ENCODE measurements at regions not wholly inside any gene's neighbourhood (a gene's known extent, or its start where the extent isn't known, plus 50 kb on each side); places are given as distances from the start of the nearest gene placed in this dataset.
"Not testable (repeated sequence)": the region's sequence is repeated elsewhere in the genome, so short reads cannot be mapped to it uniquely, and the experiment has no call there.

DNA sequence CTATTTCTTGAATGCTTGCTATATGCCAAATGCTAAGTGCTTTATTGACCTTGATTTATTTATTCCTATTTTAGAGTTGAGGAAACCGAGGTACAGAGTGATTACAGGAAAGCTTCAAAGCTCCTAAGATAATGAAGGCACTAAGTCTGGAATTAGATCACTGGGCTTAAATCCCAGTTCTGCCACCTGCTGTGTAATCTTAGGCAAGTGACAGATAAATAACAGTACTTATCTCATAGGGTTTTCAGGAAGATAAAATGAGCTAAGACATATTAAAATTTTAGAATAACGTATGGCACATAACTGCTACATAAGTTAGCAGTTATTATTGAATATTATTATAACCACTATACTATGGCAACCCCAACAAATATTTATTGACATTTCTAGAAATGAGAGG lies 843.8 kb downstream of the DTWD2 start:
- no peak for DNase-seq

DNA sequence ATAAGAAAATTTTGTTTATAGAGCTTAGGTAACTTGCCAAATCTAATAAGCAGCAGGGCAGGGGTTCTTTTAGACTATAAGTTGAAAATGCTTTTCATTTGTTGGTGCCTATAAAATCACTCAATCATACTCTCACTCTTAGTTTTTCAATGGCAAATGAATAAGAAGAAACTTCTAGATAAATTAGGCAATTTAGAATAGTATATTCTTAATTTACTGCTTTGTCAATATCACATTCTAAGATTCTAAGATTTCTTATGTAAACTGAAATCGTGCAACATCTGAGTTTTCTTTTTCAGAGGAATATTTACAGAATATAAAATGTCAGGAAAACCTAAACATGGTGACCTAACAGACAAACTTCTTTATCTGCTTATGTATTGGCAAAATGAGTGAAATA lies 849.0 kb downstream of the DTWD2 start:
- no peak for DNase-seq

DNA sequence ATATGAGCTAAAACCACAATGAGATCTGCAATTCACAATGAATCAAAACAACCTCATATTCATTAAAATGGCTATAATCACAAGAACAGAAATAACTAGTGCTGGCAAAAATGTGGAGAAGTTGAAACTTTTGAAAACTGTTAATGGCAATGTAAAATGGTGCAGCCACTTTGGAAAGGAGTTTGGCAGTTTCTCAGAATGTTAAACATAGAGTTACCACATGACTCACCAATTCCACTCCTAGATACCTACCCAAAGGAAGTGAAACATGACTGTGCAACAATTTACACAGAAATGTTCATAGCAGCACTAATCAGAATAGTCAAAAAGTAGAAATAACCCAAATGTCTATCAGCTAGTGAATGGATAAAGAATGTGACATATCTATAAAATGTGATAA lies 862.2 kb downstream of the DTWD2 start:
- DNase-seq = no peak

DNA sequence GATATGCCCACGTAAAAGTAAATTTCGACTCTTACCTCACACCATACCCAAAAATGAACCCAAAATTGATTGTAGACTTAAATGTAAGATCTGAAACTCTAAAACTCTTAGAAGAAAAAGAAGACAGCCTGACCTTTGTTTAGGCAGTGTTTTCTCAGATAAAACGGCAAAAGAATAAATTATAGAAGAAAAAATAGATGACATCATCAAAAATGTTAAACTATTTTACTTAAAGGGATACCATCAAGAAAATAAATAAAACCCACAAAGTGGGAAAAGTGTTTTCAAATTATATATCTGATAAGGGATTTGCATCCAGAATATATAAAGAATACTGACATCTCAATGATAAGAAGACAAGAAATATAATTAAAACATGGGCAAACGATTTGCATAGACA lies 862.7 kb downstream of the DTWD2 start:
- DNase-seq = no peak

DNA sequence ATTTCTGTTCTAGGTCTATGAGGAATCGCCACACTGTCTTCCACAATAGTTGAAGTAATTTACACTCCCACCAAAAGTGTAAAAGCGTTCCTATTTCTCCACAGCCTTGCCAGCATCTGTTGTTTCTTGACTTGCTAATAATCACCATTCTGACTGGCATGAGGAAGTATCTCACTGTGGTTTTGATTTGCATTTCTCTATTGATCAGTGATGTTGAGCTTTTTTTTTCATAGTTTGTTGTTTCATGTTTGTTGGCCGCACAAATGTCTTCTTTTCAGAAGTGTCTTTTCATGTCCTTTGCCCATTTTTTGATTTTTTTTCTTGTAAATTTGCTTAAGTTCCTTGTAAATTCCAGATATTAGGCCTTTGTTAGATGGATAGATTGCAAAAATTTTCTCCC lies 867.1 kb downstream of the DTWD2 start:
- DNase-seq = no peak

DNA sequence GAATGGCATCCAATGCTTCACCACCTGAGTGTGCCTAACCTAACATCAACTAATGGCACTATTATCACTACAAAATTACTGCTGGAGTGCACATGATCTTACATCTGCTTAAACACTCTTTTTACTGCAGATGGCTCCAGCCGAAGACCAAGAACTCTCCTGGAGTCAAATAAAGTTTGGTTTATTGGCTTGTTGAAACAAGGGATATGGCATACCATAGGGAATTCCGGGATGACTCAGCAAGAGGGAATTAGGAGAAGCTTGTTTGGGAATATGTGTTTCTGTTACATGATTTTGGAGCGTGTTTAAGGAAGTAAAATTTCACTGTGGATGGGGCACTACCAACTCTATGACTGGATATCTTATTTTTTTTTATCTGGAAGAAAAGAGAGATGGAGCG lies 872.6 kb downstream of the DTWD2 start:
- DNase-seq = no peak

DNA sequence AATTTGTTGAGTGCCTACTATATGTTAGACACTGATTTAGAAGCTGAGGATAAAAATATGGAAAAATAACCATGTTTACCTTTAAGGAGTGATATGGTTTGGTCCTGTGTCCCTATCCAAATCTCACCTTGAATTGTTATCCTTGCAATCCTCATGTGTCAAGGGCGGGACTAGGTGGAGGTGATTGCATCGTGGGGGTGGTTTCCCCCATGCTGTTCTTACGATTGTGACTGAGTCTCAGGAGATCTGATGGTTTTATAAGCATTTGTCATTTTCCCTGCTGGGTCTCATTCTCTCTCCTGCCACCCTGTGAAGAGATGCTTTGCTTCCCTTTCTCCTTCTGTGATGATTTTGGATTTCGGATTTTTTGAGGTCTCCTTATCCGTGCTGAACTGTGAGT lies 876.4 kb downstream of the DTWD2 start:
- DNase-seq = no peak

DNA sequence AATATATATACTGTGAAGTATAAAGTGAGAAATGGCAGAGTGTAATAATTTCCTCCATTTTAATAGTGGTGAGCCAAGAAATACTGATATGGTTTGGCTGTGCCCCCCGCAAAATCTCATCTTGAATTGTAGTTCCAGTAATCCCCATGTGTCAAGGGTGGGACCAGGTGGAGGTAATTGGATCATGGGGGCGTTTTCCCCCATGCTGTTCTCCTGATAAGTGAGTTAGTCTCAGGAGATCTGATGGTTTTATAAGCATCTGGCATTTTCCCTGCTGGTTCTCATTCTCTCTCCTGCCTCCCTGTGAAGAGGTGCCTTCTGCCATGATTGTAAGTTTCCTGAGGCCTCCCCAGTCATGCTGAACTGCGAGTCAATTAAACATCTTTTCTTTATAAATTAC lies 881.1 kb downstream of the DTWD2 start:
- DNase-seq = not testable (repeated sequence)

DNA sequence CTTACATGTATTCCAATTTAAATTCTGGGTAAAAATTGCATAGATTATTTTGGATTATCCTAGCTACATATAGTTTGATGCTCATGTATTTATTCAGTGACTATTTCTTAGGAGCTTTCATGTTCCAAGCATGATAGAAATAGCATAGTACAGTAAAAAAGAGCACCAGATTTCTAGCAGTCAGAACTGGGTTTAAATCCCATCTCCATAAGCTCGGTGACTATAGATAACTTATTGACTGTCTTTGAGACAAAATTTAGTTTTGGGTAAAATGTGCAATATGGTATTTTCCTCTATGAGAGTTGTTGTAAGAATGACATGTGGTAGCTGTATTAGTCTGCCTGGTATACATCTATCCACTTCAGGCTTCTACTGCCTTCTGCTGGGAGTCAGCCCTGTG lies 889.6 kb downstream of the DTWD2 start:
- no peak for DNase-seq

DNA sequence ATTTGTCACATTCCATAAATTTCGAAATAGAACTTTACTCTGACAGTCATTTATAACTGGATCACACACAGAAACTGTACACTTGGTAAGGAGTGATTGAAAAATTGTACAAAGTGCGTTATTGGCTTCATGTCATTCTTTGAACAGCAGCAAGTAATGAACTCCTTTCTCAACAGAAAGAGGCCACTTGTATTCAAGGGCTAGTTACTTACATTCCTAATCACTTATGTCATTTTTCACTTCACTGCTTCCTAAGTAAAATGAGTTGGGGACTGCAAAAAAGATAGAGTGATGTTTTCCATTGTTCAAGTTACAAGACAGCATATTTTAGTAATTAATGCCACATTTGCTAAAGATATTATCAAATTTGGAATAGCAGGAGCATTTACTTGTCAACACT lies 893.2 kb downstream of the DTWD2 start:
- no peak for DNase-seq

DNA sequence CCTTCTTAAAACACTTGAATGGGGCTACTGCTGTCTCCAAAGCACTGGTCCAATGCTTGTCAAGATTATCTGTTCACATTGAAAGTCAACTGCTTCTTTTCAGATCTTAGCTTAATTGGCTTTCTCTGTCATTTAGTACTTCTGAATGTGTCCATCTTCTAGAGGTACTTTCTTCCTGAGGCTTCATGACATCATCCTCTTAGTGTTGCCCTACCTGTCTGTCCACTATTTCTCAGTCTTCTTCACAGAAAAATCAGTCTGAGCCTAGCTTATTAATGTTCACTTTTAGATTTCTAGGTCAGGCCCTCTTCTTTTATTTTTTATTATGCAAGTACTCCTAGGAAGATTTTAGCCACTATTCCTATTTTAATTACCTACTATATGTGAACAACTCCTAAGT lies 899.9 kb downstream of the DTWD2 start:
- no peak for DNase-seq

DNA sequence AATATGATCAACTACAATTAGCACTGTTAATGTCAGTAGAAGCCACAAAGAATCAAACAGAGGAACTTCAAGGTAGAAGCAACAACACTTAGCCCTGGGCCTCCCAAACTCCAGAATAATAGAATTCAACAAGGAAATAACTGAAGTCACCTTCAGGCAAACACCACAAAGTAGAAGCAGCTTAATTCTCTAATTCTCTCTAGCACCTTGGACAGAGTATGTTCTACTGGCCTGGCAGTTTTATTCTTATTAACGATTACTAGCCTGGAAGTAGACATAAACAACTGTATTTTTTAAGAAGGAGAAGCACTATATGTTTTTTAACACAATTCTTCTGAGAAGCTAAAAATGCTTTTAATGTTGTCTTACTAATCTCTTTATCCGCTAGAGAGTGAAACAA lies 911.9 kb downstream of the DTWD2 start:
- no peak for DNase-seq

DNA sequence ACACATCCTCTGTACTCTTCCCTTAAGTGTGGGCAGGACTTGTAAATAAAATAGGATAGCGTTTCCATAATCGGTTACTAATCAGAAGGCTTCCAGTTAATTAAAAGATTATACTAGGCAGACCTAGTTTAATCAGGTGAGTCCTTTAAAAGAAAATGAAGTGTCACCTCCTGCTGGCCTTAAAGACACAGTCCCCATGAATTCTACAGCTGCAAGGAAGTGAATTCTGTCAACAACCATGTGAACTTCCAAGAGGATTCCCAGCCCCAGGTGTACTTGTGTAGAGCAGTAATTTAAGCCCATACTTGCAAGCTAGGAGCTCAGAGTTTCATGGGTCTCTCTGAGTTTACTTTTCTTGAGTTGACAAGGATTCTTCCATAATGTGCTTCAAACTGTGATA lies 918.3 kb downstream of the DTWD2 start:
- no peak for DNase-seq

DNA sequence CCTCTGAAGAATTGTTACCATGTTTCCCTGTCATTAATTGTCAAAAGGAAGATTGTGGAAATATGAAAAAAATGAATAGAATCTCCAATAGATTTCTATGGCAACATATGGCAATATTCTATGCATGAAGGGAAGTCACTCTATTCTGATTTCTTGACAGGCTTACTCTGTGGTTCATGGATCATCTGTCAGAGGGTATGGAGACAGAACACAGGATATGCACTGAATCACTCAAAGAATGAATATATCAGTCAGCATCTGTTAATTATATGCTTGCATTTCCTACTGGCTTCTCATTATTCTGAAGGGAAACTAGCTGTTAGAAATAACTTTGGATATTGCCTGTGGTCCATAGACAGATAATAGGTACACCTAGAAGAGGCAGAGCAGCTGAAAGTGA lies 918.9 kb downstream of the DTWD2 start:
- no peak for DNase-seq

DNA sequence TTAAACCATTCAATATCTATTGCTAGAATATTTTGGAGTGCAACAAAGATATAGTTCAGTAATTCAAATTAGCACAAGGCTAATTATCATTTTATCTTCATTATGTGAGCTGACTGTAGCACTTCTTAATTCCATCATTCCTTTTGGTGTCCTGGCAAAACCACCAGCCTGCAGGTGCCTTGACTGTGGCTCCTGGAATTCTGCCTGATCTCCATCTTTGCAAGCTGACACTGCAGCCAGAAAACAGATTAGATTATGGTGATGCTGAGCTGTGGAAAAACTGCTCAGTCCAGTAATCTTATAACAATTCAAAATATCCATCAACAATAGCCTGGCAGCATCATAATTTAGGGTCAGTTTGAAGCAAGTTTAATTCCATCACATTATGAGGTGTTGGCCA lies 919.5 kb downstream of the DTWD2 start:
- no peak for DNase-seq

DNA sequence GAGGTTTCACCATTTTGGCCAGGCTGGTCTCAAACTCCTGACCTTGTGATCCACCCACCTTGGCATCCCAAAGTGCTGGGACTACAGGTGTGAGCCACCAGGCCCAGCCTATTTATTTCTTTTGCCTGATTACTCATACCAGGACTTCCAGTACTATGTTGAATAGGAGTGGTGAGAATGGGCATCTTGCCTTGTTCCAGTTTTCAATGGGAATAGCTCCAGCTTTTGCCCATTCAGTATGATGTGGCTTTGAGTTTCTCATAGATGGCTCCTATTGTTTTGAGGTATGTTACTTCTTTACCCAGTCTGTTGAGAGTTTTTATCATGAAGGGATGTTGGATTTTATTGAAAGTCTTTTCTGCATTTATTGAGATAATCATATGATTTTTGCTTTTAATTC lies 924.5 kb downstream of the DTWD2 start:
- DNase-seq = not testable (repeated sequence)

DNA sequence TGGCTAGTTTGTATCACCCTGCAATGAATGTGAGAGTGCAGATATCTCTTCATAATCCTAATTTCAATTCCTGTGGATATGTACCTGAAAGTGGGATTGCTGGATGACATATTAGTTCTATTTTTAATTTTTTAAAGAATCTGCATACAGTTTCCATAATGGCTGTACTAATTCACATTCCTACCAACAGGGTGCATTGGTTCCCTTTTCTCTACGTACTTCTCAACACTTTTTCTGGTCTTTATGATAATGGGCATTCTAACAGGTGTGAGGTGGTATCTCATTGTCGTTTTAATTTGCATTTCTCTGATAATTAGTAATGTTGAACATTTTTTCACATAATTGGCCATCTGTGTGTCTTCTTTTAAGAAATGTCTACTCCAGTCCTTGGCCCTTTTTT lies 927.5 kb downstream of the DTWD2 start:
- no peak for DNase-seq

DNA sequence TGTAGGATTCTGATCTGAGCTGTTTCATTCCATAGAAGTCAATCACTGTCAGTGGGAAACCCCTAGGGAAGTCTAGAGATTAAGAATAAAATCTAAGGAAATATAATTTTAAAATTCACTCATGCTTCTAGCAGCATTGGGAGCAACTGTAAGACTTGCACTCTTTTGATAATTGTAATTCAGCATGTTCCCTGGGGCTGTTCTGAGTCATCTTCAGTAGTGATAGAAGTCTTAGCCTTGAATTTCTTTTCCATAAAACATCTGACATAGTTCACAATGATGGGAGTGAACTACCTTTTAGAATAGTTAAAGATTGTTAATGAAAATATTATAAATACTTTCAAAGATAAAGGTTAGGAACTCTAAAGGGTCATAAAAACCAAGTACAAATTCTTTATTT lies 935.8 kb downstream of the DTWD2 start:
- DNase-seq = no peak

DNA sequence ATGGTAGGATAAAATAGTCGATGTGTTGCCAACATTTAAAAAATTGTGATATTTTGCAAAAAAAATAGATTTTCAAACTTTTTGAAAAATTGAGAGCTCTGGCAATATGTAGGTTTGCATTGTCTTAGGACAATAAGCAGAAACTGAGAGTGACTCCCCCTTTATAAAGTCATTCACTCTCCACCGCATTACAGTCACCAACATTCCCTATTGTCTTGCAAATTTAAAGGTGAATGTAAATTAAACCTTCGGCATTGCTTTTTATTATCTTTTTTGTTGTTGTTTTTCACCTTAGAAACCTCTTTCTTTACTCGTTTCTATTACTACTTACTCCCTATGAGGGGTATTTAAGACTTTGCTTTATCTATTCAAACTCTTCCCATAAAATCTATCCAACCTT lies 944.2 kb downstream of the DTWD2 start:
- DNase-seq = no peak

DNA sequence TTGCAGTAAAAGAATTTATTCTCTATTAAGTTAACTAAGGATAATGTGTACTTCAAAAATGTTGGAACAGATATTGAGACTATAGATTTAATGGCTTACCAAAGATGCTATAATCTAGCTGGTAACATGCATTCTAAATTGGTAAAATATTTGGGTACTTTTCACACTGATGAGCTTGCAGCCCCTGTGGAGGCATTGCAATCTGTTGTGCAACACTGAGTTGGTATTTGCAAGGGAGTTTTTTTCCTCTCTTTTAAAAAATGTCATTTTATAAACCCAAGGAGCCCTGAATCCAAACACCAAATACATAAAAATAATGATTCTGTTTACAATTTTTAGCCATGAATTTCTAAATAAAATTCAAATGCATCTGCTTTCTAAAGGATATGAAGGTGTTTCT lies 944.8 kb downstream of the DTWD2 start:
- DNase-seq = no peak

DNA sequence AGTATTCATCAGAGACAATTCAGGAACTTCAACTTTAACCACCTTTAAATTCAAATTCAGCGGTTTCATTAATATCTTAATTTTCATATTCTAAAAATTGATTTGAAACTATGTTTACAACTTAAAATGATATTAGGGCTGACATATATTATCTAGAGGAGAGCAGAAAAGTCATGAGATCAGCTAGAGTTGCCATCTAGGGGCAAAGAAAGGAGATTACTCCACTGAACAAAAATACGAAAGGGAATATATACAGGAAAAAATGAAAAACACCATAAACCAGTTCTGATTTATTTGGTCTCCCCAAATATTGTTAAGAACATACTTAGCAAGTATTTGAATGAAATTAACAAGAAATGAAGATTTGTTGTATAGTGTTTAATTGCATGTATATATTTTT lies 946.3 kb downstream of the DTWD2 start:
- no peak for DNase-seq

DNA sequence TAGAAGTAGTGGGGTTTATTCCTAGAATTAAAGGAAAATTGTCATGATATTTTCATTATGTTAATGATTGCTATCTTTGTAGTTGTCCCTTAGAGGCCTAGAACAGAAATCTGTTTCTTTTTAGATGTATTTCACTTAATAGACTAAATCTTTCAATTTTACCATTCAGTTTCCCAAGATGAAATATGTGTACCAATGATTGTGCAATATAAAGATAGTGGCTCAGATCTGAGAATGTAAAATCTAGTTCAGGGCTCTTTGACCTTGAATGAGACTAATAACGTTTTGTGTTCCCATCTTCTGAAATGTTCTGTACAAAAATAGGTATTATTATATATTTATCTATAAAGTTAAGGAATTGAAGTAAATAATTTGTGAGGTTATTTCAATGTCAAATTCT lies 947.9 kb downstream of the DTWD2 start:
- no peak for DNase-seq

DNA sequence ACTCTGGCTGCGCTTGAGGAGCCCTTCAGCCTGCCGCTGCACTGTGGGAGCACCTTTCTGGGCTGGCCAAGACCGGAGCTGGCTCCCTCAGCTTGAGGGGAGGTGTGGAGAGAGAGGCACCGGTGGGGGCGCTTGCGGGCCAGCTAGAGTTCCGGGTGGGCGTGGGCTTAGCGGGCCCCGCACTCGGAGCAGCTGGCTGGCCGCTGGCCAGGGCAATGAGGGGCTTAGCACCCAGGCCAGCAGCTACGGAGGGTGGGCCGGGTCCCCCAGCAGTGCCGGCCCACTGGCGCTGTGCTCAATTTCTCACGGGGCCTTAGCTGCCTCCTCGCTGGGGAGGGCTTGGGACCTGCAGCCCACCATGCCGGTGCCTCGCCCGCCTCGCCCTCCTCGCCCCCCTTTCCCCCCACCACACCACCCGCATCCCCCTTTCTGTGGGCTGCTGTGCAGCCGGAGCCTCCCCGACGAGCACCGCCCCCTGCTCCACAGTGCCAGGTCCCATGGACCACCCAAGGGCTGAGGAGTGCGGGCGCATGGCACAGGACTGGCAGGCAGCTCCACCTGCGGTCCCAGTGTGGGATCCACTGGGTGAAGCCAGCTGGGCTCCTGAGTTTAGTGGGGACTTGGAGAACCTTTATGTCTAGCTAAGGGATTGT lies 954.5 kb downstream of the DTWD2 start:
- DNase-seq = no peak

DNA sequence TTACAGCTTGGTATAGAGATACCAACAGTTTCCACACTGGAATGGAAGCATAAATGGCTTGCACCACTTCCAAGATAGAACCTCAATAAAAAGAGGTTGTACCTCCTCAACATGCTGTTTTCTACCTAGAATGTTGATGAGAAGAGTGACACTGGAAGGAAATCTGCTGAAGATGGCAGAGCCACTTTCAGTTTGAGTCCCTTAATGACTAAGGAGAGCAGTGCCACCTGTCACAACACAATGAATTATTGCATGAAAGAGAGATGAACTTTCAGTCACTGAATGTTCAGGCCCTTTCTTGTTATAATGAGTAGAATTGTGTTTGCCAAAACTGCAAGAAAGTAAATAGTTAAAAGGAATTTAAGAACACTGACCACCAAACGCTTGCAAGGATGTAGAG lies 958.5 kb downstream of the DTWD2 start:
- DNase-seq = no peak

DNA sequence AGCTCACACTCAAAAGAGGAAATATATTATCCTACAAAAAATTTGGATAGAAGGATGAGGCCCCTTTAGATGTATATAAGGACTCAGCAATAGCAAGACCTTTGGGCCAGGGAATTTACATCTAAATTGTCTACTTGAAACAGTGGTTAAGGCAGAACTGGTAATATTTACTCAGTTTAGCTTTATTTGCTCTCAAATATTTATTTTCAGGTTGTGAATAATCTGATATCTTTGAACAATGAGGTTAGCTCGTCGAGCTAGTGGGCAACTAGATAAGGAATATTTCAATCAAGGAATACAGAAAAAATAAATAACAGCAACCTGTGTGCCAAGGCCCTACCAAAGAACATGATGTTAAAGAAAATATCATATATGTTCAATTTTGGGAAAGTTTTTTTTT lies 966.3 kb downstream of the DTWD2 start:
- no peak for DNase-seq

DNA sequence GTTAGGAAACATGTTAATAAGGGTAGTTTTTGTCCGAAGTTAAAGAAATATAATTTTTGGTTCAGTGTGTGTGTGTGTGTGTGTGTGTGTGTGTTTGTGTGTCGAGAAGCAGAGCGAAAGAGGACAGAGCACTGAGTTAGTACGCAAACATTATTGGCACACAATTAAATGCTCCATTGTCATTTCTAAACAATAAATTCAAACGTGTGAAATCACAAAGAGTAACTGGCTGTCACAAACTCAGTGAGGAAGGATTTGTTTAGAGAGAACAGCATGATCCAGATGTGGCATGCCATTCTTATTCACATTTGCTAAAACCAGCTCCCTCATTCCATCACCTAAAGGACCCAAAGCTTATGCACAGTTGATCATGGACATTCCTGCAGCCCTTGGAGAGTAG lies 970.8 kb downstream of the DTWD2 start:
- no peak for DNase-seq
